ENCODE measurements at regions not wholly inside any gene's neighbourhood (a gene's known extent, or its start where the extent isn't known, plus 50 kb on each side); places are given as distances from the start of the nearest gene placed in this dataset.
"Not testable (repeated sequence)": the region's sequence is repeated elsewhere in the genome, so short reads cannot be mapped to it uniquely, and the experiment has no call there.

GRCh38 chr6:106759112-106759511 is 129.7 kb downstream of the QRSL1 start:
- no peak for DNase-seq
- in situ Hi-C loops (cut with MboI; ENCODE audit: low pct_unique_long_range_greater_than_20kb, low sequenced_read_pairs), result no loop called here

GRCh38 chr6:106757722-106758467 is 128.5 kb downstream of the QRSL1 start:
- in situ Hi-C loops (cut with MboI; ENCODE audit: low pct_unique_long_range_greater_than_20kb, low sequenced_read_pairs), result no loop called here

GRCh38 chr6:106757267-106757666 is 127.9 kb downstream of the QRSL1 start:
- no peak for DNase-seq
- in situ Hi-C loops (cut with MboI; ENCODE audit: low pct_unique_long_range_greater_than_20kb, low sequenced_read_pairs), result no loop called here

More at GRCh38 chr6:106757722-106758467, 128.5 kb downstream of the QRSL1 start:
- no peak for DNase-seq

- no peak for DNase-seq
- in situ Hi-C loops (cut with MboI; ENCODE audit: low pct_unique_long_range_greater_than_20kb, low sequenced_read_pairs), result no loop called here
These were observed 124.8 kb downstream of the QRSL1 start for GRCh38 chr6:106754215-106754614.

GRCh38 chr6:106752641-106753040 is 123.3 kb downstream of the QRSL1 start:
- DNase-seq, result no peak
- in situ Hi-C loops (cut with MboI; ENCODE audit: low pct_unique_long_range_greater_than_20kb, low sequenced_read_pairs), result no loop called here

- in situ Hi-C loops (cut with MboI; ENCODE audit: low pct_unique_long_range_greater_than_20kb, low sequenced_read_pairs), result no loop called here
- DNase-seq, result no peak
These were observed 122.3 kb downstream of the QRSL1 start for GRCh38 chr6:106751501-106752252.

- in situ Hi-C loops (cut with MboI; ENCODE audit: low pct_unique_long_range_greater_than_20kb, low sequenced_read_pairs), result no loop called here
- no peak for DNase-seq
These were observed 121.6 kb downstream of the QRSL1 start for GRCh38 chr6:106750946-106751345.

- DNase-seq, result no peak
- in situ Hi-C loops (cut with MboI; ENCODE audit: low pct_unique_long_range_greater_than_20kb, low sequenced_read_pairs), result no loop called here
These were observed 121.0 kb downstream of the QRSL1 start for GRCh38 chr6:106750142-106750918.

- DNase-seq, result no peak
- in situ Hi-C loops (cut with MboI; ENCODE audit: low pct_unique_long_range_greater_than_20kb, low sequenced_read_pairs), result no loop called here
These were observed 120.2 kb downstream of the QRSL1 start for GRCh38 chr6:106749609-106750008.

GRCh38 chr6:106748547-106749207 is 119.3 kb downstream of the QRSL1 start:
- DNase-seq, result no peak
- in situ Hi-C loops (cut with MboI; ENCODE audit: low pct_unique_long_range_greater_than_20kb, low sequenced_read_pairs), result no loop called here

- in situ Hi-C loops (cut with MboI; ENCODE audit: low pct_unique_long_range_greater_than_20kb, low sequenced_read_pairs), result no loop called here
- DNase-seq, result no peak
These were observed 117.8 kb downstream of the QRSL1 start for GRCh38 chr6:106747139-106747538.

GRCh38 chr6:106746652-106747051 is 117.3 kb downstream of the QRSL1 start:
- in situ Hi-C loops (cut with MboI; ENCODE audit: low pct_unique_long_range_greater_than_20kb, low sequenced_read_pairs), result no loop called here
- DNase-seq, result no peak

- in situ Hi-C loops (cut with MboI; ENCODE audit: low pct_unique_long_range_greater_than_20kb, low sequenced_read_pairs), result no loop called here
- DNase-seq, result no peak
These were observed 116.6 kb downstream of the QRSL1 start for GRCh38 chr6:106745824-106746582.

GRCh38 chr6:106745197-106745770 is 115.9 kb downstream of the QRSL1 start:
- DNase-seq, result no peak
- in situ Hi-C loops (cut with MboI; ENCODE audit: low pct_unique_long_range_greater_than_20kb, low sequenced_read_pairs), result no loop called here

GRCh38 chr6:106744781-106745180 is 115.4 kb downstream of the QRSL1 start:
- no peak for DNase-seq
- in situ Hi-C loops (cut with MboI; ENCODE audit: low pct_unique_long_range_greater_than_20kb, low sequenced_read_pairs), result no loop called here

- DNase-seq, result peak; percentile 7
- in situ Hi-C loops (cut with MboI; ENCODE audit: low pct_unique_long_range_greater_than_20kb, low sequenced_read_pairs), result not testable (repeated sequence)
These were observed 114.7 kb downstream of the QRSL1 start for GRCh38 chr6:106744029-106744428.

- no peak for DNase-seq
- in situ Hi-C loops (cut with MboI; ENCODE audit: low pct_unique_long_range_greater_than_20kb, low sequenced_read_pairs), result no loop called here
These were observed 114.2 kb downstream of the QRSL1 start for GRCh38 chr6:106743612-106744011.

GRCh38 chr6:106740287-106740686 is 110.9 kb downstream of the QRSL1 start:
- DNase-seq, result no peak
- in situ Hi-C loops (cut with MboI; ENCODE audit: low pct_unique_long_range_greater_than_20kb, low sequenced_read_pairs), result no loop called here
